ENCODE measurements at regions not wholly inside any gene's neighbourhood (a gene's known extent, or its start where the extent isn't known, plus 50 kb on each side); places are given as distances from the start of the nearest gene placed in this dataset.

GRCh38 chr18:71554686-71555085 is 989.5 kb downstream of the CBLN2 start:
- TF ChIP-seq MYC (IDR thresholded peaks at IDR 0.05; ENCODE audit: low read depth, low read length) (no peak), CTCF (IDR thresholded peaks at IDR 0.05; ENCODE audit: low read depth, low read length) (no peak)

Data from NB4 (cell line).